HCT116 (cell line): ENCODE measurements at regions not wholly inside any gene's neighbourhood (a gene's known extent, or its start where the extent isn't known, plus 50 kb on each side); places are given as distances from the start of the nearest gene placed in this dataset.

Source experiments
- ATAC-seq: fragments of 200-7000 bp; cut with Tn5 transposase; 2 replicates; pipeline ENCODE4 v1.9.1; 2020; ENCODE audit warnings: mild to moderate bottlenecking, moderate library complexity
- BruUV-seq: library from RNA; stranded (reverse); fragments of 400-500 nt; replicated peaks from 2 replicates; lab custom pipeline; 2021; lab: Mats Ljungman, UMichigan
- CTCF ChIA-PET: fragments of 300-600 bp; sonication (Branson Sonifier 250); formaldehyde crosslinking; loops from one replicate; lab custom pipeline; 2021; ENCODE audit warnings: antibody characterized with exemption; lab: Charles Lee
- POLR2A ChIA-PET: fragments of 300-600, 350-600 bp; sonication (Branson Sonifier 250); formaldehyde crosslinking; loops from one replicate; lab custom pipeline; 2021; ENCODE audit warnings: antibody characterized with exemption; lab: Charles Lee
- RAD21 ChIA-PET, 2 experiments: fragments of 300-600 bp; sonication (Branson Sonifier 250); formaldehyde crosslinking; loops; one replicate each; lab custom pipeline; 2023; ENCODE audit warnings: low total read pairs in 2 of 2; ENCODE audit not compliant: uncharacterized antibody in 2 of 2, unreplicated experiment in 2 of 2, low non-redundant PET in 1 of 2; lab: Charles Lee
- DNase-seq: peaks from one replicate; pipeline ENCODE4 v3.0.0-alpha.2; 2010; ENCODE audit warnings: low read depth, low spot score
- H2AFZ ChIP-seq: fragments of 200-600 bp; shearing (Covaris generic), sonication (generic); 2 replicates; pipeline ENCODE4 v1.6.1; 2017; ENCODE audit warnings: low read depth, mixed run types, mixed read lengths, antibody characterized with exemption, low read length; ENCODE audit not compliant: poor library complexity, severe bottlenecking
- H3K27ac ChIP-seq: 2 replicates; pipeline ENCODE4 v1.5.1; 2012; ENCODE audit warnings: low read depth, low read length
- H3K27me3 ChIP-seq: fragments of 200-600 bp; sonication (generic); 2 replicates; pipeline ENCODE4 v1.6.1; 2016; ENCODE audit warnings: mixed run types, low read length, mixed read lengths; ENCODE audit not compliant: insufficient read depth
- H3K36me3 ChIP-seq, 2 experiments: fragments of 200-500 bp in 1 of 2; fragments of 200-600 bp in 1 of 2; sonication (Bioruptor generic) in 1 of 2; sonication (generic) in 1 of 2; 2 replicates each; pipeline versions ENCODE4 v1.5.1 to v1.6.1; 2014 to 2016; ENCODE audit warnings: low read length in 2 of 2, inconsistent platforms in 1 of 2, mixed read lengths in 1 of 2, mixed run types in 1 of 2; ENCODE audit not compliant: insufficient read depth in 2 of 2, control insufficient read depth in 1 of 2
- H3K4me1 ChIP-seq, 2 experiments: fragments of 200-600 bp in 1 of 2; sonication (generic) in 1 of 2; 2 replicates each; pipeline versions ENCODE4 v1.5.1 to v1.6.1; 2012 to 2017; ENCODE audit warnings: low read length in 2 of 2, inconsistent platforms in 1 of 2, mild to moderate bottlenecking in 1 of 2, mixed read lengths in 1 of 2, mixed run types in 1 of 2, moderate library complexity in 1 of 2; ENCODE audit not compliant: insufficient read depth in 2 of 2, control insufficient read depth in 1 of 2
- H3K4me2 ChIP-seq: fragments of 200-600 bp; sonication (generic); 2 replicates; pipeline ENCODE4 v1.6.1; 2017; ENCODE audit warnings: mixed run types, low read length, mixed read lengths
- H3K4me3 ChIP-seq, 2 experiments: fragments of 200-600 bp in 1 of 2; sonication (generic) in 1 of 2; replicated peaks in 1 of 2; 2 replicates each; pipeline ENCODE4 v1.5.1; 2011 to 2016; ENCODE audit warnings: low read length in 2 of 2, control low read depth in 1 of 2, low read depth in 1 of 2, mild to moderate bottlenecking in 1 of 2, mixed read lengths in 1 of 2, mixed run types in 1 of 2
- H3K79me2 ChIP-seq: fragments of 200-600 bp; sonication (generic); 2 replicates; pipeline ENCODE4 v1.6.1; 2017; ENCODE audit warnings: mild to moderate bottlenecking, mixed run types, low read length, moderate library complexity, mixed read lengths; ENCODE audit not compliant: insufficient read depth
- H3K9ac ChIP-seq: fragments of 200-600 bp; sonication (generic); 2 replicates; pipeline ENCODE4 v1.6.1; 2016; ENCODE audit warnings: low read length, mixed read lengths
- H3K9me2 ChIP-seq: fragments of 200-600 bp; sonication (generic), shearing (Covaris generic); 2 replicates; pipeline ENCODE4 v1.6.1; 2017; ENCODE audit warnings: mixed run types, mild to moderate bottlenecking, moderate library complexity; ENCODE audit not compliant: insufficient read depth
- H3K9me3 ChIP-seq, 2 experiments: fragments of 200-500 bp in 1 of 2; fragments of 200-600 bp in 1 of 2; sonication (Bioruptor generic) in 1 of 2; sonication (generic) in 1 of 2; 2 replicates each; pipeline ENCODE4 v1.6.1; 2014 to 2017; ENCODE audit warnings: low read length in 2 of 2, mixed read lengths in 2 of 2, inconsistent platforms in 1 of 2, low read depth in 1 of 2, mild to moderate bottlenecking in 1 of 2, mixed run types in 1 of 2, moderate library complexity in 1 of 2; ENCODE audit not compliant: control insufficient read depth in 1 of 2, insufficient read depth in 1 of 2
- H4K20me1 ChIP-seq: fragments of 200-600 bp; sonication (generic), shearing (Covaris generic); 2 replicates; pipeline ENCODE4 v1.6.1; 2017; ENCODE audit warnings: mixed run types, mild to moderate bottlenecking, moderate library complexity; ENCODE audit not compliant: insufficient read depth
- CEBPB ChIP-seq: IDR thresholded peaks from 2 replicates; pipeline ENCODE4 v1.6.1; 2012; ENCODE audit warnings: low read depth
- EGR1 ChIP-seq: IDR thresholded peaks from 2 replicates; pipeline ENCODE4 v1.6.1; 2012; ENCODE audit warnings: low read depth
- ELF1 ChIP-seq: IDR thresholded peaks from 2 replicates; pipeline ENCODE4 v1.6.1; 2012; ENCODE audit warnings: low read depth, borderline replicate concordance
- EZH2 ChIP-seq: fragments of 200-600 bp; sonication (generic); IDR thresholded peaks from 2 replicates; pipeline ENCODE4 v1.6.1; 2017; ENCODE audit warnings: antibody characterized with exemption, mixed run types
- EZH2phosphoT487 ChIP-seq: fragments of 200-600 bp; IDR thresholded peaks from 2 replicates; pipeline ENCODE4 v1.6.1; 2018; ENCODE audit warnings: antibody characterized with exemption, borderline replicate concordance
- JUND ChIP-seq: IDR thresholded peaks from 2 replicates; pipeline ENCODE4 v1.6.1; 2012
- POLR2A ChIP-seq: IDR thresholded peaks from 2 replicates; pipeline ENCODE4 v1.7.0; 2011; ENCODE audit warnings: borderline replicate concordance; ENCODE audit not compliant: insufficient read depth, insufficient read length; ENCODE audit errors: extremely low read depth
- POLR2AphosphoS5 ChIP-seq: IDR thresholded peaks from 2 replicates; pipeline ENCODE4 v1.6.1; 2011; ENCODE audit warnings: mild to moderate bottlenecking, low read depth, low read length, moderate library complexity
- RAD21 ChIP-seq: IDR thresholded peaks from 2 replicates; pipeline ENCODE4 v1.6.1; 2012; ENCODE audit warnings: low read depth, mild to moderate bottlenecking
- SIN3A ChIP-seq: IDR thresholded peaks from 2 replicates; pipeline ENCODE4 v1.6.1; 2012; ENCODE audit warnings: low read depth
- SP1 ChIP-seq: IDR thresholded peaks from 2 replicates; pipeline ENCODE4 v1.6.1; 2012; ENCODE audit warnings: low read depth
- TCF7L2 ChIP-seq: IDR thresholded peaks from 2 replicates; pipeline ENCODE4 v1.7.0; 2011; ENCODE audit warnings: borderline replicate concordance, inconsistent platforms; ENCODE audit not compliant: insufficient read depth, insufficient read length; ENCODE audit errors: extremely low read depth
- YY1 ChIP-seq: IDR thresholded peaks from 2 replicates; pipeline ENCODE4 v1.6.1; 2011; ENCODE audit warnings: low read length, low read depth, moderate library complexity, mild to moderate bottlenecking; ENCODE audit not compliant: insufficient replicate concordance; ENCODE audit errors: extremely low read depth
- ZFX ChIP-seq: fragments of 450-650 bp; IDR thresholded peaks from 2 replicates; pipeline ENCODE4 v1.6.1; 2017
- intact Hi-C: fragments of 100-400 bp; cut with micrococcal nuclease; formaldehyde crosslinking; loops from 2 replicates; pipeline ENCODE4 v1.10.0; 2022

- H3K79me2 ChIP-seq, result no peaks in the 10 kb centered on the region
- no peaks in the 10 kb centered on the region for H4K20me1 ChIP-seq
- DNase-seq (no peak), ATAC-seq (no peak)
- no peak overlapping the region for H3K9ac ChIP-seq
- intact Hi-C loops, result no loop called here
- H3K4me1 ChIP-seq, result no peaks in the 10 kb centered on the region
- no peaks in the 10 kb centered on the region for H3K36me3 ChIP-seq
- H3K27ac ChIP-seq, result no peak overlapping the region
- no peaks in the 10 kb centered on the region for H3K27me3 ChIP-seq
- no peaks in the 10 kb centered on the region for H3K9me3 ChIP-seq
- ChIA-PET CTCF (no interaction called here), POLR2A (no interaction called here), RAD21 (no interaction called here)
- H3K4me3 ChIP-seq, result no peak overlapping the region
- BruUV-seq, result no TSS peak
- no peak overlapping the region for H2AFZ ChIP-seq
- TF ChIP-seq ZFX (no peak), SP1 (no peak), EGR1 (no peak), SIN3A (no peak), CEBPB (no peak), RAD21 (no peak), POLR2AphosphoS5 (no peak), EZH2phosphoT487 (no peak), EZH2 (no peak), JUND (no peak), TCF7L2 (no peak), POLR2A (no peak), ELF1 (no peak), YY1 (no peak)
- H3K9me2 ChIP-seq, result no peaks in the 10 kb centered on the region
- no peak overlapping the region for H3K4me2 ChIP-seq
Measured at GRCh38 chr9:7668541-7668940, 131.0 kb downstream of the DMAC1 start.

- RAD21 ChIA-PET, result no interaction called here
- BruUV-seq, result no TSS peak
- Histone ChIP-seq H3K79me2 (no peaks in the 10 kb centered on the region), H4K20me1 (no peaks in the 10 kb centered on the region), H3K4me1 (no peaks in the 10 kb centered on the region), H2AFZ (no peak overlapping the region), H3K4me3 (no peak overlapping the region), H3K27ac (no peak overlapping the region), H3K9ac (no peak overlapping the region), H3K36me3 (no peaks in the 10 kb centered on the region)
- no peak for ATAC-seq
- no peak for DNase-seq
- CTCF ChIA-PET, result no interaction called here
- intact Hi-C loops, result no loop called here
- POLR2A ChIA-PET, result no interaction called here
- TF ChIP-seq TCF7L2, result no peak
- TF ChIP-seq, all 23 proteins: peak for 0
- Histone ChIP-seq H3K9me3 (no peaks in the 10 kb centered on the region), H3K4me2 (no peak overlapping the region), H3K9me2 (no peaks in the 10 kb centered on the region), H3K27me3 (no peaks in the 10 kb centered on the region; the same call in 1 of the 2 replicates)
Measured at GRCh38 chr9:7665874-7666273, 133.7 kb downstream of the DMAC1 start.
